Activated CD4-positive, CD25-positive, alpha-beta regulatory T cell treated with anti-CD3 and anti-CD28 coated beads, Interleukin-2, amount 50 U/mL, for 16 hours (primary cell): ENCODE measurements at regions not wholly inside any gene's neighbourhood (a gene's known extent, or its start where the extent isn't known, plus 50 kb on each side); places are given as distances from the start of the nearest gene placed in this dataset.

Source experiments
- DNase-seq: peaks from one replicate; pipeline ENCODE4 v3.0.0-alpha.2; 2020; ENCODE audit warnings: low read depth, low spot score

DNA sequence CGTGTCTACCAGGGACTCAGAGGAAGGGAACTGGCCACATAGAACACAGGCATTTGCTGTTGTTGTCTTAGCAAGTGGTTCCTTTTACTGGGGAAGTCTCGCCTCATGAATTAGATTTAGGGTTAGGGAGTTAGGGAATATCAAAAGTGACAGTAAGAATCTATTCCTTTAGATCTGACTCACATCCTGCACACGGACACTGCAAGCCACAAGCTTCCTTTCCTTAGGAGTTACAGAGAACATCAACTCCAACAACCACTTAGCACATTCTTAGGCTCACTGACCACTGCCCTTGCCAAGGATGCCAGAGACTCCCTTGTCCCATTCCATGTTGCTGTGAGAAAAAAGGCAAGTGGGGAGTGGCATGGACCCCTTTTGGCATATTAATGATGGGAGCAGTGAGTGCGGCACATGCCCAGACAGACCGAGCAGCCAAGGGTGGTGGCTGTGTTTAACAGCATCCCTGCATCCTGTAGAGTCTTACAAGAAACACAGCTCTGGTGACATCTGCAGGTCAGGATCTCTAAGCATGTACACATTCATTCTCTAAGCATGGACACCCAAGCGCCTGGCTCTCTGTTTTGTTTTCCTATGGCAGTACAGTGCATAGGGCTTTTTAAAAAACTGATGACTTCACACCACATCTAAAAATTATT, 745.6 kb upstream of the RAB6C start:
- no peak for DNase-seq

DNA sequence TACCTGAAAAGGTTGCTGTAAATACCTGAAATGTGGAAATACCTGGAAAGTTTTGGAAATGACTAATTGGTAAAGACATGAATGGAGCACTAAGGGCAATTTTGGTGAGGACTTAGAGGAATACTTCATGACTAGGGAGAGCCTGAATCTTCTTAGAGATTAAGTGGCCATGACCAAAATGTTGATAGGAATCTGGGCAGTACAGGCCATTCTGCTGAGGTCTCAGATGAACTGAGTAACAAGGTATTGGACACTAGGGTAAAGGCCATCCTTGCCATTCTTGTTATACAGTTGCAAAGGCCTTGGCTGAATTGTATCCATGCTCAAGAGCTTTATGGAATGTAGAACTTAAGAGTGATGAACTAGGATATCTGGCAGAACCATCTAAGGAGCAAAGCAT, 742.9 kb upstream of the RAB6C start:
- DNase-seq = no peak

DNA sequence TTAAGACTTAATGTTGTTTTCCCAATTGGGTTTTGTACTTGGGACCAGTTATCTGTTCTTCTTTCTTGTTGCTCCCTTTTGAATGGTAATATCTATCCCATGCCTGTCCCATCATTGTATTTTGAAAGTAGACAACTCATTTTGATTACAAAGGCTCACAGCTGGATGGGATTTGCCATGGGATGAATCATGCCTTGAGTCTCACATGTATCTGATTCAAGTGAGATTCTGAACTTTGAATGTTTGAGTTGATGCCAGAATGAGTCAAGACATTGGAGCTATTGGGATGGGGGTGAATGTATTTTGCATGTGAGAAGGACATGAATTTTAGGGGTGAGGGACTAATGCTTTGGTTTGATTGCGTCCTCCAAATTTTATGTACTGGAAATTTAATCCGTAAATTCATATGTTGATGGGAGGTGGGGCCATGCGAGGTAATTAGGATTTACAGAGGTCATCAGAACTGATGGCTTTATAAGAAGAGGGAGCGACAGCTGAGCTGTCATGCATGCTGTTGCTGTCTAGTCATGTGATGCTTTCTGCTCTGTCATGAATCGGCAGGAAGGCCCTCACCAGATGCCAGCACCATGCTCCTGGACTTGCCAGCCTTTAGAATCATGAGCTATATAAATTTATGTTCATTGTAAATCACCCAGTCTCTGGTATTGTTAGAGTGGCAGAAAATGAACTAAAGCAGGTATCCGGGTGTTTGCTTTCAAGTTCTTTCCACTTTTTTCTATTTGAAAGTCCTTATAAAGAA, 741.3 kb upstream of the RAB6C start:
- DNase-seq = no peak

DNA sequence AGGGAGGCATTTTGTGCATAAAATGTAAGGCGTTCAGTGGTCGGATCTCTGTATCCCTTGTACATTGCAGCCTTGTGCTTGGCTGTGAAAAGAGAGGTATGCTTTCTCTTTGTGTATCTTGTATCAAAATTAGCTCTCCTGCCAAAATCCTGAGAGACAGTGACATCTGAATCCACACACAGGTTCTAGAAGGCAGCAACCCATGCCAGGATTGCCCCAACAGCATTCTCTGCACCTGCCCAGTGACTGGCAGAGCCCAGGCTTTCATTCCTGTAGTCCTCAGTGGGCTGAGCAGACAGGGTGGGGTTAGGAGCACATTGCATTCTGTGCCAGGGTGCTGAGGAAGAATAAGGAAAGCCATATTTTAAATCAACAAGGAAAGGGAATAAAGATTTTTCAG, 740.3 kb upstream of the RAB6C start:
- DNase-seq = no peak

DNA sequence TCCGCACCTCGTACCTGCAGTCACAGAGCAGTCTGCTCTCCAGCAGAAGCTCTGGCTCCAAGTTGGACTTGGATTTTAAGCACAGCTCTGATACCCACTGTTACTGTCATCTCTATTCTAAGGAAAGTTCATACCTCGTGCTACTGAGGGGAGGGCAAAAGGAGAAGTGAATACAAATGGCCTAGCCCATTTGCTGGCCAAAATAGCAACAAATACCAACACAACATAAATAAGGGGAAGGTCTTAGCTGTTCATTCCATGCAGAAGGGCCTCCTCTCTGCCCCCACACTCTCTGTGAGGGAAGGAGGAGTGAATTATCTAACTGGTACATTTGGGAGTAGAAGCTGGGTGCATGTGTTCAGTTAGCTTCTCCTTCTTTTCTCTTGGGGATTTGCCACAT, 739.4 kb upstream of the RAB6C start:
- DNase-seq = no peak

DNA sequence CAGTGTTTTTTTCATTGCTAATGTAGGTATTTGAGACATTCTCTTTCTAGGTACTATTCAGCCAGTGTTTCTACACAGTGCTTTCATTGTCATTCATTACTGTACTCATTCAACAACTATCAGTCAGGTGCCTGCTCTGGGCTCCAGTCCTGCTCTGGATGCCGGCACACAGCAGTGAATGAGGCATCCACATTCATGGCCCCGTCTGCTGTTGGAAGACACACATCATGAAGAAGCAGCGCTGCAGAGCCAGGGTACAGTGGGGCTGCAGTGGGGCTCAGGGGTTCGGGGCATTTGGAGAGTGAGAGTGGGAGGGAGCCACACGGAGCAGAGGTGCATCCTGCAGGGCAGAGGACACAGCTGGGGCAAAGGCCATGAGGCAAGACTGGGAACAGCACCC, 737.2 kb upstream of the RAB6C start:
- DNase-seq = no peak

DNA sequence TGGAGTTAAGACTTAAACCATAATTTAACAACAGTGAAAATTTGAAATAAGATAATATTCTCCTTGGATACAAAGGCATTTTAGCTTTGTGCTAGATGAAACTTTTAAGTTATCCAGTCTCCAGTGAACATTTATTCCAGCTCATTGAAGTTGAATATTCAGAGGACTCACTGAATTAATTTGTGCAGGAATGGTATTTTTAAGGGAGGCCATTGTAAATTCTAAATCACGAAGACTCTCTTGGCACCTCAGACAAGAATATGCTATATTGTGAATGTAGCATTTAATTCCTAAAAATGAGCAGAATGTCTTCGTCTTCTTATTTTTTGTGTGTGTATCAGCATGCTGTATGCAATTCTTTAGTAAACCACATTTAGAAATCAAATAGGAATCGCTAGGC, 731.7 kb upstream of the RAB6C start:
- DNase-seq = no peak

DNA sequence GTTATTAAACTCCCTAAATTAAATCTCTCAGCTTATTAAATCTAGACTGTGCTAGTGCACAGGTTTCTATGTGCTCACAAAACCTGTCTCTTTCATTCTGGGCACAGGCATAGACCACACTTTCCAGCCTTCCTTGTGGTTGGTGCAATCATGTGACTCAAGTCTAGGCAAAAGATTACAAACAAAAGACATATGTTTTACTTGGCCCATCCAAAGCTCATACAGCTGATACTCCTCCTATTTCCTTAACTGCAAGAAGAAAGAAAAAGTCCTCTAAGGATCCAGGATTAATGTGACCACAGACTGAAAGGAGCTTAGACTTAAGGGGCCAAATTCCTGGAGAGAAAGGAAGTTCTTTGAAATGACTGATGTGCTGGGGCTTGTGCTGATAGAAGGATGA, 731.3 kb upstream of the RAB6C start:
- no peak for DNase-seq

DNA sequence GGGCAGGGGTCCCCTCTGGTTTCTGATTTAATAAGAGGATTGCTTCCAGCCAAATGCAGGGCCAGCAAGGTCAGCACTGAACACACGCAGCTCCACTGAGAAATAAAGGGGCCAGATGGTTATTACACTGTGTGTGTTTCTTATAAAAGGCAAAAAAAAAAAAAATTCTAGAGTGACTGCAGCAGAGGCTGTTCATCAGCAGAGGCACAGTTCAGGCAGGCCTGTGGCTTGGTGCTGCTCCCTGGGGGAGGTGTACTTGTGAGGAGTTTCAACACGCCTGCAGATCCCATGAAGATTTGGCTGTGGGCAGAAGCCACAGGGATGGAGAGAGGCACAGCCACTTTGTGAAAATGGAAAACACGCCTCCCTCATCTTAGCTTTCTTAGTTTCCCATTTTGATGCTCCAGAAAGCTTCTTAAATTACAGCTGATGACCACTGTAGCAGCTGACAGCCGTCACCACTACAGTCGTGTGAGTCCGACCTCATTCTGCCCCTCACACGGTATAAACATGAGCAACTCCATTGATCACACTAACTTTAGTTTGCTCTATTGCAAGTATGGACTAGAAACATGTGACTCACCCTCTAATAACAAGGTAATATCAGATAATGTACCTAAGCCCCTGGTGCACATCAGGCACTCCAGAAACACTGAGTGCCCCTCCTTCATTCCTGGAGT, 726.5 kb upstream of the RAB6C start:
- no peak for DNase-seq

DNA sequence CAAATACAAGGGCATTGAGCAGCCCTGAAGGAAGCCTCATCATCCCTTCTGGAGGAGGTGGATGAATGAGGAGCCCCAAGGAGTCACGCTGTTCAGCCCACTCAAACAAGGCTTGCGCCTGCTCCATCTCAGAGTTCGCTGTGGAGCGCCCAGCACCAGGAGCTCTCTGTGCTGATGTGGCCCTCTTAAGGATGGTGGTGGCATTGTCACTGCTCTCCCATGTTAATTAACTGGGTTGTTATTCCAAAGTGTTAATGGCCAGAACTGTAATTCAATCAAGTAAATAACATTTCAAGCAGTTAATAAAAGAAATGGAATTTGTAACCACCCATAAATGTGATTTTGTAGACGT, 726.0 kb upstream of the RAB6C start:
- no peak for DNase-seq

DNA sequence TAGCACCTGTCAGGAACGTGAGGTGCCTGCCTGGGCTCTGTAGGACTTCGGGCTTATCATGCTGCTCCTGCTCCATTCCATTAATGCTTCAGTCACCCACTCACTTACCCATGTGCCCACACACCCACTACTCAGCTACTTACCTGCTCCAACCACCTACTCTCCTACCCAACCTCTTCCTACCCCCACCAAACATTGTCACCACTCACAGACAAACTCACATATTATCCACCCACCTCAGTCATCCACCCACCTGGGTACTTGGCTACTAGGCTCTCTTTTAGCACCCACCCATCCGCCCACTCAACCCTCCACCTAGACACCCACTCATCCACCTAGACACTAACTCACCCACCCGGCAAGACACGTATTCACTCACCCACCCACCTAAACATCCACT, 724.7 kb upstream of the RAB6C start:
- no peak for DNase-seq

DNA sequence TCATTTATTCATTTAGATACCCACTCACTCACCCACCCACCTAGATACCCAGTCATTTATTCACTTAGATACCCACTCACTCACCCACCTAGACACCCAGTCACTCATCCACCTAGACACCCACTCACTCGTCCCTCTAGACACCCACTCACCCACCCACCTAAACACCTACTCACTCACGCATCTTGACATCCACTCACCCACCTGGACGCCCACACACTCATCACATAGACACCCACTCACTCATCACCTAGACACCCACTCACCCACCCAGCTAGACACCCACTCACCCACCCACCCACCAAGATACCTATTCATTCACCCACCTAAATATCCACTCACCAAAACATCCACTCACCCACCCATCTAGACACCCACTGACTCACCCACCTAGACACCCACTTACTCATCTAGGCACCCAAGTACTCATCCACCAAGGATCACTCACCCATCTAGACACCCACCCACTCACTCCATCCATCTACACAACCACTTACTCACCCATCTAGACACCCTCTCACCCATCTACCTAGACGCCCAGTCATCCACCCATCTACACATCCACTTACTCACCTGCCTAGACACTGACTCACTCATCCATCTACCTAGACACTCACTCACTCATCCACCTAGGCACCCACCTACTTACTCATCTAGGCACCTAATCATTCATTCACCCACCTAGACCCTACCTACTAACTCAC, 723.7 kb upstream of the RAB6C start:
- no peak for DNase-seq

DNA sequence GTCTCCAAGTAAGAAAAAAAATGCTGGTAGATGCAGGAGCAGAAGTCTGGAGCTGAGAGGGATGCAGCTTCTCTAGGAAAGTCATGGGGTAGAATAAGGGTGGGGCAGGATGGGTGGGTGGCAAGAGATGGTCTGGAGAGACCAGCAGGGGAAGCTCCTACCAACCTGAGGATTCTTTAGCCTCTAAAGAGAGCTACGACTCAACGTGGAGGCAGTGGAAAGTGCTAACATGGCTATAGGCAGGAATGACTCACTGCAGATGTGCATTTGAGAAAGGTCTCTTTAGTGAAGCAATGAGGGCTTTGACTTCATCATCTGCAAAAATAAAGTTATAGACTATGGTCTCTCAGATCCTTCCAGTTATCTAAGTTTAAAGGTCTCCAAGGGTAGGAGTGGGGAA, 722.8 kb upstream of the RAB6C start:
- no peak for DNase-seq

DNA sequence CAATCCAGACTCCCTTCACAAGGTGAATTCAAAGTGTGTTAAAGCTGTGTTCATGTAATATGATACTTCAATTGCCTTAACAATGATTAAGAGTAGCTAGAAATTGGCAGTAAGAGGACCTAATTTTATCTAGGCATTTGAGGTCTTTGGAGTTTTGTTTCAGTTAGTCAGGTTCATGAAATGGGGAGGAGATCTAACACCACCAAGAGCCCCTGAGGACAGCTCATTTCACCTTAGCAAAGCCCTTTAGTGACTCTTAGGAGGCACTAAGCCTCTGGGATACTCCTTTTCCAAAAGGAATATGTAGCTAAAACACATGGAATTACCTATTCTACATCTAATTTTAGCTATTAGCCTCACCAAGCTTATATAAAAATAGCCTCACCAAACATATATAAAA, 716.5 kb upstream of the RAB6C start:
- DNase-seq = no peak

DNA sequence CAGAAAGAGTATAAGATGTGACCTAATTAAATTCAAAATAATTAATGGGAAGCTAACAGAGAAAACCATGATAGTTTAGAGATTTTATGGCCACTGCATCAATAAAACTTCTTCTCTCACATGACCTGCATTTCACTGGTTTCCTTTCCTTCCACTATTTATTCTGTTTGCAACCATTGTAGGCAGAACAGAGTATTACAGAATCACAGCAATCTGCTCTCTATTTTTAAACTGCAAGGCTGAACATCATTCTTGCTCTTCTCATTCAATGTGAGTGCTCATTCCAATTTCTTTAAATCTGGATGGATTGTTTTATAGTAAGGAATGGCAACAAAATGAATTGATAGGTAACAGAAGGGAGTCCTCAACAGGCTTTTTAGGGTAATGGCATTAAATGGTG, 715.5 kb upstream of the RAB6C start:
- DNase-seq = no peak

DNA sequence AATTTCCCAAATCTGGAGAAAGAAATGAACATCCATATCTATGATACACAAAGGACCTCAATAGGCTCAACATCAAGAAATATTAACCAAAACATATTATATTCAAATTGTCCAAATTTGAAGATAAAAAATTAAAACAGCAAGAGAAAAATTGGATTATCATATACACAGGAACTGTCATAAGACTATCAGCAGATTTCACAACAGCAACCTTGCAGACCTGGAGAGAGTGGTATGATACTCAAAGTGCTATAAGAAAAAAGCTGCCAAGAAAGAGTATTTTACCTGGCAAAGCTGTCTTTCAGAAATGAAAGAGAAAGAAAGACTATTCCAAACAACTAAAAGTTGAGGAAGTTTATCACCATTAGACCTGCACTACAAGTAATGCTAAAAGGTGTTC, 711.9 kb upstream of the RAB6C start:
- no peak for DNase-seq

DNA sequence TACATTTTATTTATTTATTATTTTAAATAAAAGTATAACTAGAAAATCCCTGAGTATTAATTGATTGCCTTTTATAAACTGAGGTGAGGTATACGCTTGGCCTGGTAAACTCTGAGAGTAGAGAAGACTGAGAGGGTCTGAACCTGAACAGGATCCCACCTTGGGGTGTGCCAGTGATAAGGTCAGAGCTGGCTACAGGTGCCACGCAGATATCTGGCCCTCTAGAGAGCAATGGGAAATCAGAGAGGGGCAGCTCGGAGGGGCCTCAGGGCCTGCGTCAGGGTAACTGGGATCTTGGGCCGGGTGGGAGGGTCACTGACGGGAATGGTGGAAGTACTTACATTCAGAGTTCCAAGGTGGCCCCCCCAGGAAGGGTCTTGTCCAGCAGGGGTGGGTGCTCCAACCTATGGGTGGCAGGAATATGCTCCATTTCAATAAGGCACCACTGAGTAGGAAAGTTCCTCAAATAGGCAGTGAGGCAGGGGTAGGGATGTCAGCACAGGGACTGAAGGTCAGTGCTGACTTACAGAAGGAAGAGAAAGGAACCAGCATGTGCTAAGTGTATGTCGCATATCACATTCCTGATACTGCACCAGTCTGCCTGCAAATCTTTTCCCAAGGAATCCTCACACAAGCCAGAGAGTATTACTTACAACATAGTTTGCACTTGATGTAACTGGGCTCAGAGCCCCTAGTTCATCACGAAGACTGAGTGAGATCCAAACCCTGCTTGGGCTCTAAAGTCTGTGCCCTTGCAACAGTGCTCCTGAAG, 706.0 kb upstream of the RAB6C start:
- no peak for DNase-seq

DNA sequence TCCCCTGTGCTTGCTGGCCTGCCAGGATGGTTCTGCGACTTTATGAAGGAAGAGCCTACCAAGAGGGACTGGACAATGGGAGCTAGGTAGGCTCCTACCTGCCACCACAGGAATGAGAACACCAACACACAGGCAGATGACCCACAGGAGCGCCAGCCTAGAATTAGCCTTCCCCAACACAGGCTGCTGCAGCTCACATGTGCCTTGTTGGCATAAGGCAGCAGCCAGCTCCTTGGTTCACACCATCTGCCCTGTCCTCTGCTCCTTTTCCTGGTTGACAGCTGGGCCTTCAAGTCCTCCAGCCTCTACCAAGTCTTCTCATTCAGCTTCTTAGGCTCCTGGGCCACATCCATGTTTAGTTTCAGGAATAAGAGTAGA, 705.4 kb upstream of the RAB6C start:
- no peak for DNase-seq

DNA sequence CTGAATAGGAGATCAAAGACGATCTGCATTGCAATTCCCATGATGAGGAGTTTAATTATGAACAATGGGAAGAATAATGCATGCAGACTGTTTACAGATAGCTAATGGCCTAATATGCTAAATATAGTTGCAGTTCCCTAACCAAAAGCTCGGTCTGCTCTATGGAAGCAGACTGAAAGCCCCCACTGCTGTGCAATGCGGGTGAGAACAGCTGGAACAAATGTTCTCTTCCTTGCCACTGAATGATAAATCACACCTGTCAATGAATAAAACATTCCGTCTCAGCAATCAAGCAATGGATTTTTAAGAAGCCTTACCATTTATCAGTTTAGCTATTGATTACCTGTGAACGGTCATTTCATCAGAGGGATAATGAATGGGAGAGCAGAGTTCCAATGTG, 704.5 kb upstream of the RAB6C start:
- no peak for DNase-seq

DNA sequence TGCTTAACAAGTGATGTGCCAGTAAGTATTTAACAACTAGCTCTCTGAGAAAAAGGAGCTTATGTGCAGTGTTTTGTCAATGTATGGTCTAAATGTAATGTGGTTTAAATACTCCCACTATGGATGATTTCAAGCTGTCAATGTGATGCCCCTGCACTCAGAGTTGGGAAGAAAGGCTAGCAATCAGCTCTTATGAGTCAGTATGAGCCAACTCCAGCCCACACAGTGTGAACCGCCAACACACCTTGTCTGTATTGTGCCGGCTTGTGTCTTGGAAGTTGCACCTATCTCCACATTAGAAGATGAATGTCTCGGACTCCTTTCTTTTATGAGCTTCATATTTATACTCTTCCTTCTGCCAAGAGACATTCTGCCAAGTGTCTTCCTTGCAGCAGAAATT, 703.8 kb upstream of the RAB6C start:
- DNase-seq = no peak

DNA sequence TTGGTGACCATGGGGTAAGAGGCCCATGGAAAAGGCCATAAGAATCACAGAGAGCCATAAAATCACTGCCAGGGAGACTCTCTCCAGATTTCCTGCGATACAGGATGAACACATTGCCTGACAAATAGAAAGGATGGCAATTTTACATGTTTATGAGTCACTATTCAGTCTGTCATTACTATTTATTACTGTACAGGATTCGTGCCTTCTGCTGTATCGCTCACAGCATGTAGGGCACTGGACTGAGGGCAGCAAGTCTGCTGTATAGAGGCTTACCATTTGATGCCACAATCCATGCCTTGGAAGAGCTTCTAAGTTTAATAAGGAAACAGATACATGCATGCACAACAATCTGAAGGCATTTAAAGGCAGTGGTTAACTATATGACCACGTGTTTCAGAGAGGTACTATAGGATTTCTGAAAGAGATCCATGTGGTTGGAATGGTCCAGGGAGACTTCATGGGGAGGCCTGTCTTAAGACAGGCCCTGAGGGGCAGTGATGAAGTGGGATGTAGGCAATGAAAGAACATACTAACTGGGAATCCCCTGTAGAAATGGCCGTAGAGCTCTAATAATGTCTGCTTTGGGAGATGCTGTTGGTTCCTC, 702.4 kb upstream of the RAB6C start:
- DNase-seq = no peak
